AML-193 (cell line): ENCODE measurements at regions not wholly inside any gene's neighbourhood (a gene's known extent, or its start where the extent isn't known, plus 50 kb on each side); places are given as distances from the start of the nearest gene placed in this dataset.
A peak's percentile ranks its signal among the peaks of the same experiment; 100 is the strongest.
"Not testable (repeated sequence)": the region's sequence is repeated elsewhere in the genome, so short reads cannot be mapped to it uniquely, and the experiment has no call there.

Experiments
- DNase-seq, 2 experiments: peaks; one replicate each; lab custom pipeline; 2025; lab: John Stamatoyannopoulos, UW

GRCh38 chr13:21879263-21879914 lies 208.5 kb downstream of the FGF9 start:
- no peak for DNase-seq

DNA sequence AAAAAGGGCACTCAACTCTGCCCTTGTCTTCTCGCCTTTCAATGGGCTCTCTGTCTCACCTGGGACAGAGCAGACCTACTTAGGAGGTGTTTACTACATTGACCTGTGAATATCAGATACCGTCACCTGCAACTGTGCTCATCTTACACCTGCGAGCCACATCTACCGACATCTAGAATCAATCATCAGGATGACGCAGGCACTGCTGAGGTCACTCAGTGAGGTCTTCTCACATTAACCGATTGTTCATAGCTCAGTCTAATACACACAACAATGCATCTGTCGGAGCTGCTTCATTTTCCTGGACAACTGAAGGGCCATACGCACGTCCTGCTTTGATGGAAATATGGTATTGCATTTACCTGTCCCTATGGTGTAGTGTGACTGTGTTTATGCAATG lies 211.9 kb downstream of the FGF9 start:
- no peak for DNase-seq

DNA sequence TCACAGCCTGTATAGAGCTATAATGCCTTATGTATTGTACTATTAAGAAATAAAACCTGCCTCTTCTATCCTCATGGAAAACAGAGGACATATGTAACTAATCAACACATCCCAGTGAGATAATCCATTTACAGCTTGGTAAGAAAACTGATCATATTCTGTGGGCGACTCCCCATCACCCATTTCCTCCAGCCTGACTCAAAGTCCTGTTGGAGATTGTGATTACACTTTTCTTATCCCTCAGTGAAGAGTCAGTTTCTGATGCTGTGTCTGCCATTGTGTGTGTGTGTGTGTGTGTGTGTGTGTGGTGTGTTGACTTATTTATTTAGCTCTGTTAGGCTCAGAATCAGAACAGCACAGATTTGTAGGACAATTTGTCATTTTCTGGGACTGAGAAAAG lies 212.8 kb downstream of the FGF9 start:
- DNase-seq: no peak

DNA sequence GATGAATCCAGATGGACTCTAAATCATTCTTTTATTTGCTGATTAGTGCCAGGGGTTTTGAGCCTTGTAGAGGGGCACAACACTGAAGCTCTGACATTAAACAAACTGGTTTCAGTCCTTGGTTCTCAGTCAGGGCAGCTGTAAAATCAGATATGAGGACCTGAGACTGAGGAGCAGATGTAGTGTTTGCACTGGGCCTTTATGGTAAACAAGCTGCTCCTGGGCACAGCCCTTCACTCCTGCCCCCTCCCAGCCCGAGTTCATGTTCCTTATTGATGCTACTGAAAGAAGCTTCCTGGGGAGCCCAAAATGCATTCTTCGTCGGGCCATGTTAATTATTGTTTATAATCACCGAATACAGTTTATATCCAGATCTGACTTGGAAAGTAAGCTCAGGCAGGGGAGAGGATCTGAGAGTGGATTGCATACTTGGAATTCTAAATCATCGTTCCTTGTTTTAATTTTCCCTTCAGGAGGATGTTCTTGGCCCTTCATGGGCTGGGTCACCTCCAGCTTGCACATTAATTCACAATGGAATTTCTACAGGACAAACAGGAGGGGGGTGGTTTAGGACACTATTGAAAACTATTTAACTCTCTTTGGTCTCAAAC lies 213.5 kb downstream of the FGF9 start:
- no peak for DNase-seq

GRCh38 chr13:21884965-21885567 lies 214.2 kb downstream of the FGF9 start:
- peak; percentile 19 to 22 for DNase-seq

GRCh38 chr13:21885714-21886224 lies 214.9 kb downstream of the FGF9 start:
- DNase-seq: no peak

- DNase-seq: no peak
Measured at GRCh38 chr13:21889651-21890050, 218.8 kb downstream of the FGF9 start.

GRCh38 chr13:21890220-21890619 lies 219.3 kb downstream of the FGF9 start:
- not testable (repeated sequence) for DNase-seq

GRCh38 chr13:21894091-21894490 lies 223.2 kb downstream of the FGF9 start:
- no peak for DNase-seq

GRCh38 chr13:21894703-21895699 lies 224.1 kb downstream of the FGF9 start:
- no peak for DNase-seq

DNA sequence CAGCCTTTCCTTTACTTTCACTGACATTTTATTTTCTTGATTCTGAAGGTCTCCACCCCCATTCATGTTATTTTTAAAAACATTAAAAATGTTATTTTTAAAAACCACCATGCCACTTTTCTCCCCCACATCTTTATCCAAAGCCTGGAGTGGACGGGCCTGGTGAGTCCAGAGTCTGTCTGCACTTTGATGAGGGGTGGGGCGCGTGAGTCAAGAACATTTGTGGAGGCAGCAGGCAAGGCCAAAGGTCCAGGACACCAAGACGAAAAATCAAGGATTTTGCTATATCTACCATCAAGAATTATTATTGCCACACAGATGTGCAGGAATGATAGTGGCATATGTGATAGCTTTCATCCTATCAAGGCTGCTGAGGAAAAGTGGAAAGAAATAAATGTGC lies 224.9 kb downstream of the FGF9 start:
- no peak for DNase-seq

DNA sequence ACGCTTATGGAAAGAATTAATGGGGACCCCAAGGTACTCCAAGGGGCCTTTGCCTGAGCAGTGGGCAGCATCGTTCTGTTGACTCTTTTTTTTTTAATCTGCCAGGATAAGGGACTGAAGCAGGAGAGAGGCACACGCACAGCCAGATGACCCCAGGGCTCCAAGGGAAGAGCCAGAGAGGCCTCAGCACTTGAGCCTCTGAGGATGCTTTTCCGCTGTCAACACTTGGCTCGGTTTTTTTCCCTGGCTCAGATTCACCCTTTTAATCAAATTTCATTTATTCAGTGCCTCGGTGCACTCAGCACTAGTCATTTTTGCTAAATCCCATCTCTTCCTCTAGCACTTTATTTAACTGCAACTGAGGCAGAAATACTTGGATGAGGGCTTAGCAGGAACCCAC lies 226.3 kb downstream of the FGF9 start:
- no peak for DNase-seq

GRCh38 chr13:21898459-21898858 lies 227.6 kb downstream of the FGF9 start:
- DNase-seq: no peak

DNA sequence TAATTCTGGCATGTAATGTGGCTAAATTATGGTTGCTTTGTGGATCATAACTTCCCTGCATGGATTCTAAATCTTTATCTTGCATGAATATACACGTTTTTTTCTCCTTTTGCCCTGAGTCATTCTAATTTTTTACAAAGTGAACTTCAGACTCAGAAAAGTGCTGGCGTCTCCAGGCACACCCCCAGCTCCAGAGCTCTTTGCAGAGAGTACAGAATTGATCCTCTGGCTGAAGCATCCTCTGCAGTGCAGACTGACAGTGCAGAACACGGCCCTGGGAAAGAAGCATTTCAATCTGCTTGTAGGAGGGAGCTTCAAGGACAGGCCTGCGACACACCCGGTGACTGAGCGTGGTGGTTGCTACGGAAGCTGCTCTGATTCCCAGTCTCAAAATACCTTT lies 228.1 kb downstream of the FGF9 start:
- no peak for DNase-seq

- DNase-seq: no peak
Measured at GRCh38 chr13:21901336-21901735, 230.5 kb downstream of the FGF9 start.

GRCh38 chr13:21901811-21902708 lies 231.2 kb downstream of the FGF9 start:
- no peak for DNase-seq

DNA sequence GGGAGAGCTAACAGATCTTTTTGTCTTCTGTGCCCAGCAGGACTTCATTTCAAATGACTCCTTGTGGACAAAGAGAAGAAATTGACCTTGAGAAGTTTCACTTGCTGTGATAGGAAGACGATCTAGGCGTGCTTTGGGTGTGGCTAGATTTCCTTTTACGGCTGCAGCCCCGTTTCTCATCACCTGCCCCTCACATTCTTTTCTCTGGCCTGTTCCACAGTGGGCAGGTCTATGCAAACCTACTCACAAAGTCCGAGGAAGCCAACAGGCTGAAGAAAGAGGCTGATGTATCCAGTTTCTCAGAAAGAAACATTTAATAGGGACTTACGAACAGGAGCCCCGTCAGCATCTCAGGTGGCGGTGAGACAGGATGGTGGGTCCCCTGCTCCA lies 231.8 kb downstream of the FGF9 start:
- DNase-seq: no peak

DNA sequence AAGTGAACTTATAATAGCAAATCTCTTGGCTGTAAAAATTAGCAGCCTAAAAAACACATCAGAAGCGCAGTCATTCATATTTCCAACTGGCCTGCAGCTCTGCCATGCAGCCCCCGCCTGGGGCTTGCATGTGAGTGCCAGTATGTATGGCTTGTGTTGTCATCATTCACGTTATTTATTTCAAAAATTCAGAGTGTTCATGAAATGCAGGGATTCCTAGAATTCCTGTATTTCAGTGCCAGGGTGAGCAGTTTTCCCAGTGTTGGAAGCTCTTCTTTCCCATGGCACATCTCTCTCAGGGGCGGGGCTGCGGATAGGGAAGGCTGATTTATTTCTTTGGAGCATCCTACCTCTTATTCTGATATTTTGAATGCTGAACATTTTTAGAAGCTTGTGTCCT lies 234.6 kb downstream of the FGF9 start:
- DNase-seq: no peak

DNA sequence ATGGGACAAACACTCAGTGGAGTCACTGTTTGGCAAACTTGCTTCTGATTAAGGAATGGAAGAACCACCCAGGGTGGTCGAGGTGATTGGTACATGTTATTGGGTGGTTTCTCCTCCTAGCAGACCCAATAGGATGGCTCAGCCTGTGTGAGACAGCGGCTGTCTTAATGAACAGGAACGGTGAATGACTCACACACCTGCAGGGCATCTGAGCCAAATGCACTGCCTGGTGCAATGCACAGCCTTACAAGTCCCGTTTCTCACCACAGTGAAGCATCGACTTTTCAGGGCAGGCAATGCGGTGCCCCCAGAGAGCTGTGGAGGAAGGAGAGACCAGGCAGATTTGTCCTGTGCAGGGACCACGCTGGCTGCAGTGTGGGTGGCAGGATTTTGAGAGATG lies 238.5 kb downstream of the FGF9 start:
- DNase-seq: no peak

- no peak for DNase-seq
Measured at GRCh38 chr13:21910546-21910945, 239.7 kb downstream of the FGF9 start.

DNA sequence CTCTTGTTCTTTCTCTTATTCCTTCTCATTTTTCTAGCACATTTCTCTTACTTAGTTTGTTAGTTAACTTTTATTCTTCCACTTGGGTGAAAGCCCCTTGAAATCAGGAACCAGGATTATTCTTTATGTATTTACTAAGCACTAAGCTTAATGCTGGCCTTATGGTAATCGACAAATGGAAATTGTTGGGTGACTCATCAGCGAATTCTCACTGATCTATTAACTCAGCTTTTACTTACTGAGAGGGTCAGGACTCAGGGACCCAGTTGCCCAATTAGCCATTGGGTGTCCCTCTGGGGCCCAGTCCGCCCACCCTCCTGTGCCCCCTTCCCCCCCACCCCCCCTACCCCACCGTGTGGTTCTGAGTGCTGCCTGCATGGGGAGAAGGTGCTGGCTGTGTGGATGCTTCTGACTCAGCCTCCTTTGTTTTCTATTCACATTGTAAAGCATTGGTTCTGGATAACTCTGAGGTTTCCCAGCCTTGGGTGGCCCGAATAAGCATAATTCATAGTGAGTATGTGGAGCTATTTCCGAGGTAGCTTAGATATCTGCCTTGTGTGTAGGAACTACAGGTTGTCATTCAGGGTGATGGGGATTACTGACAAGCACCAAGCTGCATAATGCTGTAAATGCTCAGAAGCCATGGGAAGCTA lies 240.9 kb downstream of the FGF9 start:
- no peak for DNase-seq
